ENCODE measurements at regions not wholly inside any gene's neighbourhood (a gene's known extent, or its start where the extent isn't known, plus 50 kb on each side); places are given as distances from the start of the nearest gene placed in this dataset.

GRCh38 chr12:124726596-124727263 is 136.9 kb downstream of the SCARB1 start:
- DNase-seq (ENCODE audit: low read depth): no peak

GRCh38 chr12:124725597-124726237 is 137.9 kb downstream of the SCARB1 start:
- no peak for DNase-seq (ENCODE audit: low read depth)

GRCh38 chr12:124725099-124725498 is 138.6 kb downstream of the SCARB1 start:
- DNase-seq (ENCODE audit: low read depth): no peak

GRCh38 chr12:124722878-124723277 is 140.8 kb downstream of the SCARB1 start:
- peak; percentile 43 for DNase-seq (ENCODE audit: low read depth)

- no peak for DNase-seq (ENCODE audit: low read depth)
Observed at GRCh38 chr12:124721501-124722162, 142.0 kb downstream of the SCARB1 start.

- peak; percentile 72 for DNase-seq (ENCODE audit: low read depth)
Observed at GRCh38 chr12:124720681-124721500, 142.8 kb downstream of the SCARB1 start.

- peak; percentile 75 for DNase-seq (ENCODE audit: low read depth)
Observed at GRCh38 chr12:124720004-124720680, 143.5 kb downstream of the SCARB1 start.

GRCh38 chr12:124719231-124719630 is 144.4 kb downstream of the SCARB1 start:
- no peak for DNase-seq (ENCODE audit: low read depth)

- no peak for DNase-seq (ENCODE audit: low read depth)
Observed at GRCh38 chr12:124718458-124718857, 145.2 kb downstream of the SCARB1 start.

GRCh38 chr12:124718036-124718435 is 145.6 kb downstream of the SCARB1 start:
- DNase-seq (ENCODE audit: low read depth): no peak

GRCh38 chr12:124717318-124717717 is 146.3 kb downstream of the SCARB1 start:
- DNase-seq (ENCODE audit: low read depth): no peak

- no peak for DNase-seq (ENCODE audit: low read depth)
Observed at GRCh38 chr12:124716208-124717130, 147.2 kb downstream of the SCARB1 start.

GRCh38 chr12:124715121-124715990 is 147.9 kb upstream of the NCOR2 start:
- DNase-seq (ENCODE audit: low read depth): peak; percentile 65

- DNase-seq (ENCODE audit: low read depth): no peak
Observed at GRCh38 chr12:124713436-124714082, 146.1 kb upstream of the NCOR2 start.

- no peak for DNase-seq (ENCODE audit: low read depth)
Observed at GRCh38 chr12:124713041-124713435, 145.6 kb upstream of the NCOR2 start.

GRCh38 chr12:124711344-124711743 is 143.9 kb upstream of the NCOR2 start:
- no peak for DNase-seq (ENCODE audit: low read depth)

- DNase-seq (ENCODE audit: low read depth): peak; percentile 52
Observed at GRCh38 chr12:124709722-124710687, 142.6 kb upstream of the NCOR2 start.

- no peak for DNase-seq (ENCODE audit: low read depth)
Observed at GRCh38 chr12:124707316-124707715, 139.9 kb upstream of the NCOR2 start.

All from LHCN-M2 (cell line).